Peyer's patch (tissue), 4 donors: ENCODE measurements at regions not wholly inside any gene's neighbourhood (a gene's known extent, or its start where the extent isn't known, plus 50 kb on each side); places are given as distances from the start of the nearest gene placed in this dataset.
"Not testable (repeated sequence)": the region's sequence is repeated elsewhere in the genome, so short reads cannot be mapped to it uniquely, and the experiment has no call there.

ENCODE experiments used
- DNase-seq, 3 donors: peaks; one replicate each; pipeline ENCODE4 v3.0.0-alpha.2; 2017 to 2019
- H3K27ac ChIP-seq, 4 donors: fragments of 200-600 bp; sonication (generic); one replicate each; pipeline ENCODE4 v1.5.1; 2016 to 2019
- H3K27me3 ChIP-seq, 2 donors: fragments of 200-600 bp; sonication (generic); one replicate each; pipeline ENCODE4 v1.5.1; 2019
- H3K36me3 ChIP-seq, 3 donors: fragments of 200-600 bp; sonication (generic); one replicate each; pipeline ENCODE4 v1.5.1; 2016 to 2019
- H3K4me1 ChIP-seq, 4 donors: fragments of 200-600 bp; sonication (generic); one replicate each; pipeline ENCODE4 v1.5.1; 2016 to 2019
- H3K4me3 ChIP-seq, 4 donors: fragments of 200-600 bp; sonication (generic); 1 replicate in 3 of 4; 2 replicates in 1 of 4; pipeline ENCODE4 v1.5.1; 2016 to 2019; ENCODE audit warnings: mild to moderate bottlenecking in 1 of 4
- H3K9me3 ChIP-seq, 4 donors: fragments of 200-600 bp; sonication (generic); one replicate each; pipeline ENCODE4 v1.5.1; 2016 to 2019; ENCODE audit warnings: mild to moderate bottlenecking in 1 of 4
- POLR2A ChIP-seq, 2 donors: fragments of 450-650 bp; IDR thresholded peaks; one replicate each; pipeline ENCODE4 v1.5.1; 2017; ENCODE audit warnings: antibody characterized with exemption in 2 of 2, mild to moderate bottlenecking in 2 of 2, moderate library complexity in 2 of 2
- TF ChIP-seq, protein P1 (sequence below), 6 experiments: fragments of 450-650 bp in 4 of 6; fragments of 200-600 bp in 2 of 6; sonication (generic) in 1 of 6; IDR thresholded peaks; one replicate each; pipeline ENCODE4 v1.5.1; 2017 to 2019; ENCODE audit warnings: antibody characterized with exemption in 6 of 6, mild to moderate bottlenecking in 3 of 6, moderate library complexity in 1 of 6

DNA sequence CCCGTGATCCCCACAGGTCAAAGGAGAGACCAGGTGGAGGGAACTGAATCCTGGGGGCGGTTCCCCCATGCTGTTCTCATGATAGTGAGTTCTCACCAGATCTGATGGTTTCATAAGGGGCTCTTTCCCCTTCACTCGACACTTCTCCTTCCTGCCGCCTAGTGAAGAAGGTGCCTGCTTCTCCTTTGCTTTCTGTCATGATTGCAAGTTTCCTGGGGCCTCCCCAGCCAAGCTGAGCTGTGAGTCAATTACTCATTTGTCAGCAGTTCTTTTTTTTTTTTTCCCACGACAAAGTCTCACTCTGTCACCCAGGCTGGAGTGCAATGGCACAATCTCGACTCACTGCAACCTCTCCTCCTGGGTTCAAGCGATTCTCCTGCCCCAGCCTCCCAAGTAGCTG, 1530.4 kb downstream of the BRD1 start:
- Histone ChIP-seq H3K9me3 (no peaks in the 10 kb centered on the region), H3K27me3 (no peaks in the 10 kb centered on the region), H3K4me3 (no peak overlapping the region), H3K36me3 (no peaks in the 10 kb centered on the region), H3K27ac (no peak overlapping the region), H3K4me1 (no peaks in the 10 kb centered on the region)
- no peak for DNase-seq
- no peak for TF ChIP-seq POLR2A (IDR thresholded peaks at IDR 0.05)
- TF ChIP-seq, protein P1, sequence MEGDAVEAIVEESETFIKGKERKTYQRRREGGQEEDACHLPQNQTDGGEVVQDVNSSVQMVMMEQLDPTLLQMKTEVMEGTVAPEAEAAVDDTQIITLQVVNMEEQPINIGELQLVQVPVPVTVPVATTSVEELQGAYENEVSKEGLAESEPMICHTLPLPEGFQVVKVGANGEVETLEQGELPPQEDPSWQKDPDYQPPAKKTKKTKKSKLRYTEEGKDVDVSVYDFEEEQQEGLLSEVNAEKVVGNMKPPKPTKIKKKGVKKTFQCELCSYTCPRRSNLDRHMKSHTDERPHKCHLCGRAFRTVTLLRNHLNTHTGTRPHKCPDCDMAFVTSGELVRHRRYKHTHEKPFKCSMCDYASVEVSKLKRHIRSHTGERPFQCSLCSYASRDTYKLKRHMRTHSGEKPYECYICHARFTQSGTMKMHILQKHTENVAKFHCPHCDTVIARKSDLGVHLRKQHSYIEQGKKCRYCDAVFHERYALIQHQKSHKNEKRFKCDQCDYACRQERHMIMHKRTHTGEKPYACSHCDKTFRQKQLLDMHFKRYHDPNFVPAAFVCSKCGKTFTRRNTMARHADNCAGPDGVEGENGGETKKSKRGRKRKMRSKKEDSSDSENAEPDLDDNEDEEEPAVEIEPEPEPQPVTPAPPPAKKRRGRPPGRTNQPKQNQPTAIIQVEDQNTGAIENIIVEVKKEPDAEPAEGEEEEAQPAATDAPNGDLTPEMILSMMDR (IDR thresholded peaks at IDR 0.05): no peak

DNA sequence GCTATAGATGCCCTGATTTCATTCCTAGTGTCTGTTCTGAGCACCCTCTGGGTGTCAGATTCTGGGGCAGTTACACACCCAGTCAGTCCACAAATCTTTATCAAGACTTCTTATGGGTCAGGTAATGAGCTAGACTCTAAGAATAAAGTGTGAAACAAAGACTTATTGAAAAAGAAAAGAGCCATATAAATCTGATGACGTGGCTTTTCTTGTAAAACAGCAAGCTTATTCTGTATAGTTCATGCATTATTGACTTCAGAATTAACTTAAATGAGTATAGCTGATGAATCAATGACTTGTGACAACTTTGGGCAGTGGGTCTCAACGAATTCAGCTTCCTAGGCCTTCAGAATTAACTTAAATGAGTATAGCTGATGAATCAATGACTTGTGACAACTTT, 1527.5 kb downstream of the TBC1D22A start:
- H3K27ac ChIP-seq, H3K9me3 ChIP-seq, H3K4me3 ChIP-seq, H3K4me1 ChIP-seq, H3K27me3 ChIP-seq, DNase-seq, H3K36me3 ChIP-seq: not testable (repeated sequence)

DNA sequence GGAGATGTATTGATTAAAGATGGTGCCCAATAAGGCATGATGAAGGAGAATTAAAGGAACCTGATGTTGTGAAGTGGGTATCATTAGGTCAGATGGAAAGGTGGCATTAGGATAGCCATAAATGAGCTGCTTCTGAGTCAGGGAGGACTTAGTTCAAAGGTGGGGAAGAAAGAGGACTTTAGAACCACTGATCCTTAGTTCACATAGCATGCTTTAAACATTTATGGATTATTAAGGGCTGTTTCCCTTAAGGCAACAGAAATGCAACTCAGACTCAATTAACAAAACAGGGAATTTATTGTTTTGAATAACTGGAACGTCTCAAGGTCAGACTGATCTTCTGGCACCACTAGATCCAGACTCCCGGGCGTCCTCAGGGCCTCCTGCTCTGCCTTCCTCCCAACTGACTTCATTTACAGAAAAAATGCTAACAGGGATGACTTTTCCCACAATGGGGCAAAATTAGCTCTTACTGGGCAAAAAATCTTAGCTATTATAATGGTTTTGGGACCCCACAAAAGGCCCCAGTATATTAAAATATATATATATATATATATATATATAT, 1526.0 kb downstream of the TBC1D22A start:
- TF ChIP-seq, protein P1 (IDR thresholded peaks at IDR 0.05): no peak
- TF ChIP-seq POLR2A (IDR thresholded peaks at IDR 0.05): no peak
- H3K36me3 ChIP-seq: no peaks in the 10 kb centered on the region
- H3K4me3 ChIP-seq: no peak overlapping the region
- no peaks in the 10 kb centered on the region for H3K27me3 ChIP-seq
- no peak overlapping the region for H3K27ac ChIP-seq
- no peaks in the 10 kb centered on the region for H3K9me3 ChIP-seq
- no peak for DNase-seq
- H3K4me1 ChIP-seq: no peaks in the 10 kb centered on the region

DNA sequence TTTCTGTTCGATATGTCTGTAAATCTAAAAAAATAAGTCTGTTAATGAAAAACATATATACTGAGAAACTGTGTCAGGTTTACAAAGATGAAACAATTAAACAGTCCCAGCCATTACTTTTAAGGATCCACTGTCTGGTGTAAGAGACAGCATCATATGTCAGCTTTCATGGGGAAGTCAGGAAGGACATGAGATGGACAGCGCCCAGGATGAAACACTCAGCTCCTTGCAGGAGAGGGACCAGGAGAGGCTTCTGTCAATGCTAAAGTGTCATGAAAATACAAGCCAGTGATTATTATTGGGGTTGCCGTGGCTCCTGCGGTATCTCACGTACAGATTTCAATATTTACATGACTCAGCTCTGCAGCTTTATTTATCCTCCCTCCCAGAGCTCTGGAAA, 1524.6 kb downstream of the TBC1D22A start:
- DNase-seq: no peak
- Histone ChIP-seq H3K9me3 (no peaks in the 10 kb centered on the region), H3K4me1 (no peaks in the 10 kb centered on the region), H3K4me3 (no peak overlapping the region), H3K27ac (no peak overlapping the region), H3K27me3 (no peaks in the 10 kb centered on the region), H3K36me3 (no peaks in the 10 kb centered on the region)
- no peak for TF ChIP-seq POLR2A (IDR thresholded peaks at IDR 0.05)
- TF ChIP-seq, protein P1 (IDR thresholded peaks at IDR 0.05): no peak

DNA sequence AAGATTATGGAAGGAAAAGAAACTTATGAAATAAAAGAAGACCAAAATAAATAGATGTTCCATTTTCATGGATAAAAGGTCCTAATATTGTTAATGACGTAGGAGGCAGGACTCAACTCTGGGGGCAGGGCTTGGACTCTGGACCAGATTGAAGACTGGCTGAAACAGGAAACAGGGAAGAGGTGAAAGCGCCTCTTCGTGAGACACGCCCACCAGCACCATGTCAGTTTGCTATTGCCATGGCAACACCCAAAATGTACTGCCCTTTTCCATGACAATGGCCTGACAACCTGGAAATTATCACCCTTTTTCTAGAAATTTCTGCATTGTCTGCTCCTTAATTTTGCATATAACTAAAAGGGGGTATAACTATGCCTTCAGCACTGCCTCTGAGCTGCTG, 1522.2 kb downstream of the TBC1D22A start:
- no peak for DNase-seq
- TF ChIP-seq, protein P1 (IDR thresholded peaks at IDR 0.05): no peak
- no peak for TF ChIP-seq POLR2A (IDR thresholded peaks at IDR 0.05)
- H3K36me3 ChIP-seq: no peaks in the 10 kb centered on the region

DNA sequence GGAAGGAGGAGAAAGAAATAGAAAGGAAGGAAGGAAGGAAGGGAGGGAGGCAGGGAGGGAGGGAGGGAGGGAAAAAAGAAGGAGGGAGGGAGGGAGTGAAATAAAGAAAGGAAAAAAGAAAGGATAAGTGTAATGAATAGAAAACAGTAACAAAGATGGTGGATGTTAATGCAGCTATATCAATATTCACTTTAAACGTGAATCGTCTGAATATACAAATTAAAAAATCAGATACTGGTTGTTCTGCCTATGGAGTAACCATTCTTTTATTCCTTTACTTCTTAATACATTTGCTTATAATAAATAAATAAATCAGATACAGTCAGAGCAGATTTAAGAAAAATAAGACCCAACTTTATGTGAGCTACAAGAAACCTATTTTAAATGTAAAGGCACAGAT, 1520.4 kb downstream of the TBC1D22A start:
- no peak overlapping the region for H3K27ac ChIP-seq
- H3K4me3 ChIP-seq: no peak overlapping the region
- H3K27me3 ChIP-seq: no peaks in the 10 kb centered on the region
- H3K4me1 ChIP-seq: peaks cover 0 to 1% (median 0%) of the 10 kb centered on the region in 4 donors
- no peaks in the 10 kb centered on the region for H3K36me3 ChIP-seq
- TF ChIP-seq, protein P1 (IDR thresholded peaks at IDR 0.05): no peak
- no peak for TF ChIP-seq POLR2A (IDR thresholded peaks at IDR 0.05)
- no peaks in the 10 kb centered on the region for H3K9me3 ChIP-seq
- no peak for DNase-seq

More for the DNA sequence above, 1522.2 kb downstream of the TBC1D22A start:
- no peaks in the 10 kb centered on the region for H3K4me1 ChIP-seq
- no peak overlapping the region for H3K27ac ChIP-seq
- no peaks in the 10 kb centered on the region for H3K9me3 ChIP-seq
- no peak overlapping the region for H3K4me3 ChIP-seq
- no peaks in the 10 kb centered on the region for H3K27me3 ChIP-seq
